22Rv1 (cell line): ENCODE measurements at regions not wholly inside any gene's neighbourhood (a gene's known extent, or its start where the extent isn't known, plus 50 kb on each side); places are given as distances from the start of the nearest gene placed in this dataset.

ENCODE experiments used
- CTCF ChIP-seq: fragments of 450-650 bp; IDR thresholded peaks from 2 replicates; pipeline ENCODE4 v1.5.1; 2017; ENCODE audit warnings: mild to moderate bottlenecking
- ZFX ChIP-seq: fragments of 450-650 bp; IDR thresholded peaks from 2 replicates; pipeline ENCODE4 v1.6.1; 2017; ENCODE audit warnings: antibody characterized with exemption, borderline replicate concordance

GRCh38 chr15:31867536-31868442 is 162.5 kb upstream of the CHRNA7 start:
- TF ChIP-seq CTCF (peak; percentile 93), ZFX (no peak)
